RWPE1 (cell line): ENCODE measurements at regions not wholly inside any gene's neighbourhood (a gene's known extent, or its start where the extent isn't known, plus 50 kb on each side); places are given as distances from the start of the nearest gene placed in this dataset.
"Not testable (repeated sequence)": the region's sequence is repeated elsewhere in the genome, so short reads cannot be mapped to it uniquely, and the experiment has no call there.

Experiments
- CTCF ChIA-PET: fragments of 350-600 bp; sonication (Branson Sonifier 250); formaldehyde crosslinking; extraction: SDS; loops from one replicate; lab custom pipeline; 2021; lab: Yijun Ruan, JAX
- POLR2A ChIA-PET: fragments of 400-600 bp; formaldehyde crosslinking; extraction: SDS; loops from one replicate; lab custom pipeline; 2020; ENCODE audit warnings: antibody characterized with exemption; ENCODE audit not compliant: low non-redundant PET; lab: Yijun Ruan, JAX
- DNase-seq: peaks from one replicate; pipeline ENCODE4 v3.0.0; 2012; ENCODE audit warnings: low spot score
- H3K27ac ChIP-seq: fragments of 450-650 bp; 2 replicates; pipeline ENCODE4 v1.5.1; 2017
- TF ChIP-seq, protein P1 (sequence below): fragments of 450-650 bp; conservative IDR thresholded peaks from 2 replicates; pipeline ENCODE4 v1.5.1; 2017; ENCODE audit warnings: low read depth, mild to moderate bottlenecking

- CTCF ChIA-PET: no interaction called here
Measured at GRCh38 chr2:184993746-184994145, 395.4 kb downstream of the ZNF804A start.

GRCh38 chr2:185006481-185006880 is 408.2 kb downstream of the ZNF804A start:
- no peak overlapping the region for H3K27ac ChIP-seq
- ChIA-PET POLR2A (no interaction called here), CTCF (no interaction called here)
- TF ChIP-seq, protein P1, sequence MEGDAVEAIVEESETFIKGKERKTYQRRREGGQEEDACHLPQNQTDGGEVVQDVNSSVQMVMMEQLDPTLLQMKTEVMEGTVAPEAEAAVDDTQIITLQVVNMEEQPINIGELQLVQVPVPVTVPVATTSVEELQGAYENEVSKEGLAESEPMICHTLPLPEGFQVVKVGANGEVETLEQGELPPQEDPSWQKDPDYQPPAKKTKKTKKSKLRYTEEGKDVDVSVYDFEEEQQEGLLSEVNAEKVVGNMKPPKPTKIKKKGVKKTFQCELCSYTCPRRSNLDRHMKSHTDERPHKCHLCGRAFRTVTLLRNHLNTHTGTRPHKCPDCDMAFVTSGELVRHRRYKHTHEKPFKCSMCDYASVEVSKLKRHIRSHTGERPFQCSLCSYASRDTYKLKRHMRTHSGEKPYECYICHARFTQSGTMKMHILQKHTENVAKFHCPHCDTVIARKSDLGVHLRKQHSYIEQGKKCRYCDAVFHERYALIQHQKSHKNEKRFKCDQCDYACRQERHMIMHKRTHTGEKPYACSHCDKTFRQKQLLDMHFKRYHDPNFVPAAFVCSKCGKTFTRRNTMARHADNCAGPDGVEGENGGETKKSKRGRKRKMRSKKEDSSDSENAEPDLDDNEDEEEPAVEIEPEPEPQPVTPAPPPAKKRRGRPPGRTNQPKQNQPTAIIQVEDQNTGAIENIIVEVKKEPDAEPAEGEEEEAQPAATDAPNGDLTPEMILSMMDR: no peak
- no peak for DNase-seq

More at GRCh38 chr2:184993746-184994145, 395.4 kb downstream of the ZNF804A start:
- no peak for DNase-seq
- TF ChIP-seq, protein P1: no peak
- no peak overlapping the region for H3K27ac ChIP-seq
- POLR2A ChIA-PET: no interaction called here

DNA sequence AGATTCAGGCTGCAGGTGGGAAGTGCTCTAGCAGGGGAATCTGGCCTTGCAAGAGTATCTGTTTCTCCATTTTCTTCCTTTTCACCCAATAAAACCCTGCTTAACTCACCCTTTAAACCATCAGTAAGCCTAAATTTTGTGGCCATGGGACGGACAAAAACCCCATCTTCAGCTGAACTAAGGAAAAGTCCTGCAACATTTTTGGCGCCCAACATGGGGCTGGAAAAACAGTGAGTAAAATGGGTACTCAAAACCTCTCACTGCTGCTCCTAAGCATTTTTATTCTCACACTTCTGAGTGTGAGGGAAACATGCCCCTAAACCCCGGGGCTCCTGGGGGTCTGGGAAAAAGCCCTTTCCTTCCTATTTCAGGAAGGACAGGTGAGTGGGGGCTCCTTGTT is 414.3 kb downstream of the ZNF804A start:
- no peak for DNase-seq
- POLR2A ChIA-PET: no interaction called here
- H3K27ac ChIP-seq: no peak overlapping the region
- CTCF ChIA-PET: no interaction called here
- TF ChIP-seq, protein P1: no peak

DNA sequence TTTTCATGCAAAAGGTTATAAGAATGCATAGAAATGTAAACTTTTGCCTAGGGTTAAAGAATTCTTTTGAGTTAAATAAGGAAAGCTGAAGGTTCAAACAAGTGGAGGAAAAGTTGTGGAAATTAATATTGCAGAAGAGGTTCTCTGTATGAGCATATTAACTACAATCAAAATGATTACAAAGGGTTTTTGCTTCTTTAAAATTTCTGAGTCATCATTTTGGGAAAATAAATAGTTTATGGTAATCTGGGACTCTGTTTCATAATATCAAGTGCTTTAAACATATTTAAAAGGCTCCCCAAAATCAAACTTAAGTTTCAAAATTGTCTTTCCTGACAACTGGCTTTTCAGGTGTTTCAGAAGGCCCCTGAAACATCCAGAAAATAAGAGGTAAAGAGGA is 415.7 kb downstream of the ZNF804A start:
- ChIA-PET POLR2A (no interaction called here), CTCF (no interaction called here)

DNA sequence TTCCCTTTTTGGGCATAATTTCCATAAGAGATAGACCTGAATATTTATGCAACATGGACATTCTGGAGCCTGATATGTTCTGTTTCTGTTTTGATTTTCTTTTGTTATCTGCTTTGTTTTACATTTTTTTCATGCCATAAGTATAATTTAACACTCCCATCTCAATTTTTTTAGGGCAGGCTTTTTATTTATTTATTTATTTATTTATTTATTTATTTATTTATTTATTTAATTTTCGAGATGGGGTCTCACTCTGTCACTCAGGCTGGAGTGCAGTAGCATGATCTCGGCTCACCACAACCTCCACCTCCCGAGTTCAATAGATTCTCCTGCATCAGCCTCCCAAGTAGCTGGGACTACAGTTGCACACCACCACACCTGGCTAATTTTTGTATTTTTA is 427.6 kb downstream of the ZNF804A start:
- DNase-seq, H3K27ac ChIP-seq, POLR2A ChIA-PET: not testable (repeated sequence)
- CTCF ChIA-PET: interaction anchor here (0.6 kb wide), 1 partner anchor 1259 kb away, joined by 3 read pairs; no protein-coding TSS in a partner anchor

More for the DNA sequence above, 415.7 kb downstream of the ZNF804A start:
- no peak overlapping the region for H3K27ac ChIP-seq
- no peak for DNase-seq
- TF ChIP-seq, protein P1: no peak

DNA sequence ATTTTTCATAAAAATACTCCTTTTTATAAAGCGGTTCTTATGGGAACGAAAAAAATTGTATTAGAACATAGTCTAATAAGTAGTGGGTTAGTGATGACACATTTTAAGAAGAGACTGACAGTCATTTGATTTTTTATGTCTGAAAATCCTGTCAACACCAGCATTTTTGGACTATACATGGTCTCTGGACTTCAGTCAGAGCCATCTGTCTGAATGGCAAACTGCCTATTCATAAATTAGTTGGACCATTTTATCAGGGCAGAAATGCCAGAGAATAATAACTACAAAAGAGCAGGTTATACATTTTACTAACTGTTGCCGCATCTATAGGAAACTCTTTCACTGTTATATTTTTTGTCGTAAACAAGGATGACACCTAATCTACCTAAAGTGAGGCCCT is 437.6 kb downstream of the ZNF804A start:
- ChIA-PET POLR2A (no interaction called here), CTCF (no interaction called here)
- TF ChIP-seq, protein P1: no peak
- no peak overlapping the region for H3K27ac ChIP-seq
- no peak for DNase-seq

DNA sequence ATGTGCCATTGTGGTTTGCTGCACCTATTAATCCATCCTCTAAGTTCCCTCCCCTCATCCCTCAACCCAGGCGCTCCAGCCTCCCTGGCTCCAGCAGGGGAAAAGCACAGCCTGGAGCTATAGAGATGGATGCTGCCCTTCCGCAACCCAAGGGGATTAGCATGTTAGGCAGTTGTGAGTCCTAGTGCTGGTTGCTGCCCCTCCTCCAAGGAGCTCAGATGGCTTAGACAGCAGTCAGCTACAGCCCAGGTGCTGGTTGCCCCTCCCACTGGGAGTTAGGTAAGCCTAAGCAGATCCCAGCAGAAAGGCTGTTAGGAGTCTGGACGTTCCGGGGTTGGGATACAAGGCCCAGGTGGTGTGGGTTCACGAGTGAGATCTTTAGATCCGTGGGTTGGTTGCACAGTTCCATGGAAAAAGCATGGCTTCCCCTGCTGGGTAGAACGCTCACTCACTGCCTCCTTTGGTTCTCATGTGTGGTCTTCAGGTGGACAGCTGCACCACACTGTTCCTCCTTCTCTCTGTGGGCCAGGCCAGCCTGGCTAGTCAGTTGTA is 446.1 kb downstream of the ZNF804A start:
- ChIA-PET POLR2A (no interaction called here), CTCF (no interaction called here)
- TF ChIP-seq, protein P1: no peak
- DNase-seq: no peak
- H3K27ac ChIP-seq: no peak overlapping the region
